H1 (cell line): ENCODE measurements at regions not wholly inside any gene's neighbourhood (a gene's known extent, or its start where the extent isn't known, plus 50 kb on each side); places are given as distances from the start of the nearest gene placed in this dataset.
A peak's percentile ranks its signal among the peaks of the same experiment; 100 is the strongest.

Experiments used
- CTCF ChIA-PET: fragments of 300-600 bp; sonication (Branson Sonifier 250); formaldehyde crosslinking; loops from one replicate; lab custom pipeline; 2021; ENCODE audit not compliant: partially characterized antibody; lab: Charles Lee
- POLR2A ChIA-PET: fragments of 300-600 bp; sonication (Branson Sonifier 250); formaldehyde crosslinking; loops from one replicate; lab custom pipeline; 2021; ENCODE audit warnings: inconsistent platforms; ENCODE audit not compliant: partially characterized antibody; lab: Charles Lee
- DNase-seq, 2 experiments: peaks; one replicate each; pipeline versions ENCODE4 v3.0.0 to v3.0.0-alpha.2; 2010 to 2022; ENCODE audit warnings: low spot score in 2 of 2, low read depth in 1 of 2, mixed read lengths in 1 of 2
- FAIRE-seq: peaks from 2 replicates; lab custom pipeline; 2011; peaks lifted over from hg19 to GRCh38; lab: Jason Lieb, UNC
- H2AFZ ChIP-seq: 2 replicates; pipeline ENCODE4 v1.8.1; 2012; ENCODE audit warnings: low read length, inconsistent platforms
- H2AK5ac ChIP-seq: 2 replicates; pipeline ENCODE4 v1.6.1; 2013; ENCODE audit warnings: low read depth, low read length
- H2BK120ac ChIP-seq: replicated peaks from 2 replicates; pipeline ENCODE3; 2013; ENCODE audit warnings: low read depth, low read length, inconsistent platforms
- H2BK12ac ChIP-seq: 2 replicates; pipeline ENCODE4 v1.6.1; 2013; ENCODE audit warnings: low read depth, low read length
- H2BK15ac ChIP-seq: 2 replicates; pipeline ENCODE4 v1.6.1; 2013; ENCODE audit warnings: low read length
- H2BK20ac ChIP-seq: 2 replicates; pipeline ENCODE4 v1.6.1; 2013; ENCODE audit warnings: low read length
- H2BK5ac ChIP-seq: 2 replicates; pipeline ENCODE4 v1.6.1; 2013; ENCODE audit warnings: low read depth, low read length
- H3K14ac ChIP-seq: 2 replicates; pipeline ENCODE4 v1.6.1; 2013; ENCODE audit warnings: inconsistent platforms; ENCODE audit not compliant: insufficient read length
- H3K18ac ChIP-seq: 2 replicates; pipeline ENCODE4 v1.6.1; 2013; ENCODE audit warnings: low read length; ENCODE audit errors: extremely low read depth
- H3K23ac ChIP-seq: 2 replicates; pipeline ENCODE4 v1.6.1; 2013; ENCODE audit warnings: inconsistent platforms; ENCODE audit not compliant: insufficient read length
- H3K23me2 ChIP-seq: 2 replicates; pipeline ENCODE4 v1.6.1; 2013; ENCODE audit warnings: low read depth, low read length
- H3K27ac ChIP-seq: 2 replicates; pipeline ENCODE4 v1.6.1; 2011; ENCODE audit warnings: low read depth, low read length, inconsistent platforms
- H3K27me3 ChIP-seq, 4 experiments: replicated peaks in 1 of 4; 1 replicate in 1 of 4; 2 replicates in 3 of 4; pipeline versions ENCODE4 v1.6.1 to v1.8.1; 2011 to 2013; ENCODE audit warnings: low read length in 3 of 4, mild to moderate bottlenecking in 3 of 4, inconsistent platforms in 2 of 4, mixed read lengths in 2 of 4, moderate library complexity in 1 of 4; ENCODE audit not compliant: control insufficient read depth in 3 of 4, insufficient read depth in 3 of 4; ENCODE audit errors: extremely low read depth in 1 of 4
- H3K36me3 ChIP-seq, 4 experiments: 2 replicates each; pipeline versions ENCODE4 v1.6.1 to v1.8.1; 2011 to 2013; ENCODE audit warnings: mild to moderate bottlenecking in 4 of 4, low read length in 3 of 4, moderate library complexity in 2 of 4, control low read depth in 1 of 4, inconsistent platforms in 1 of 4; ENCODE audit not compliant: insufficient read depth in 4 of 4, control insufficient read depth in 2 of 4
- H3K4ac ChIP-seq: replicated peaks from 2 replicates; pipeline ENCODE3; 2013; ENCODE audit warnings: low read length, low read depth, mixed read lengths, inconsistent platforms; ENCODE audit not compliant: insufficient read length
- H3K4me1 ChIP-seq, 4 experiments: replicated peaks in 1 of 4; 1 replicate in 1 of 4; 2 replicates in 3 of 4; pipeline versions ENCODE4 v1.6.1 to v1.8.1; 2011 to 2013; ENCODE audit warnings: low read length in 3 of 4, inconsistent platforms in 2 of 4, mixed read lengths in 1 of 4; ENCODE audit not compliant: insufficient read depth in 4 of 4, control insufficient read depth in 3 of 4
- H3K4me2 ChIP-seq, 2 experiments: 2 replicates each; pipeline versions ENCODE4 v1.6.1 to v1.8.1; 2011 to 2013; ENCODE audit warnings: low read depth in 2 of 2, low read length in 2 of 2, control low read depth in 1 of 2, inconsistent platforms in 1 of 2, mild to moderate bottlenecking in 1 of 2; ENCODE audit not compliant: insufficient read depth in 1 of 2
- H3K4me3 ChIP-seq, 4 experiments: fragments of 200-600, 300-600 bp in 1 of 4; sonication (generic), shearing (Covaris generic), sonication (Bioruptor Twin) in 1 of 4; 2 replicates each; pipeline versions ENCODE4 v1.5.1 to v1.8.1; 2011 to 2016; ENCODE audit warnings: low read length in 4 of 4, low read depth in 3 of 4, control low read depth in 2 of 4, inconsistent platforms in 2 of 4, mild to moderate bottlenecking in 2 of 4, mixed read lengths in 1 of 4, moderate library complexity in 1 of 4; ENCODE audit not compliant: insufficient read depth in 2 of 4; ENCODE audit errors: extremely low read depth in 1 of 4
- H3K56ac ChIP-seq: replicated peaks from 2 replicates; pipeline ENCODE3; 2013; ENCODE audit warnings: low read depth, mild to moderate bottlenecking, mixed read lengths, low read length, inconsistent platforms; ENCODE audit not compliant: insufficient read length
- H3K79me1 ChIP-seq: 2 replicates; pipeline ENCODE4 v1.6.1; 2013; ENCODE audit warnings: low read depth, low read length, control low read depth
- H3K79me2 ChIP-seq, 2 experiments: 2 replicates each; pipeline versions ENCODE4 v1.6.1 to v1.8.1; 2012 to 2013; ENCODE audit warnings: low read length in 2 of 2, mild to moderate bottlenecking in 2 of 2, inconsistent platforms in 1 of 2; ENCODE audit not compliant: insufficient read depth in 2 of 2, control insufficient read depth in 1 of 2
- H3K9ac ChIP-seq, 4 experiments: replicated peaks in 1 of 4; 1 replicate in 1 of 4; 2 replicates in 3 of 4; pipeline versions ENCODE4 v1.6.1 to v1.8.1; 2011 to 2013; ENCODE audit warnings: low read depth in 3 of 4, low read length in 3 of 4, control low read depth in 2 of 4, mild to moderate bottlenecking in 2 of 4, moderate library complexity in 2 of 4, inconsistent platforms in 1 of 4; ENCODE audit errors: extremely low read depth in 1 of 4
- H3K9me3 ChIP-seq, 2 experiments: 2 replicates each; pipeline versions ENCODE4 v1.6.1 to v1.8.1; 2012 to 2013; ENCODE audit warnings: mild to moderate bottlenecking in 2 of 2, moderate library complexity in 2 of 2, control low read depth in 1 of 2, inconsistent platforms in 1 of 2, low read depth in 1 of 2, low read length in 1 of 2, mixed read lengths in 1 of 2; ENCODE audit not compliant: insufficient read depth in 2 of 2
- H4K20me1 ChIP-seq, 2 experiments: replicated peaks in 1 of 2; 2 replicates each; pipeline versions ENCODE3 to v1.8.1; 2011 to 2013; ENCODE audit warnings: inconsistent platforms in 2 of 2, low read length in 2 of 2, mild to moderate bottlenecking in 1 of 2; ENCODE audit not compliant: insufficient read depth in 2 of 2, control insufficient read depth in 1 of 2
- H4K5ac ChIP-seq: 2 replicates; pipeline ENCODE4 v1.6.1; 2013; ENCODE audit warnings: low read length, low read depth, mixed read lengths, inconsistent platforms; ENCODE audit not compliant: insufficient read length
- H4K8ac ChIP-seq: 2 replicates; pipeline ENCODE4 v1.8.0; 2013; ENCODE audit warnings: mild to moderate bottlenecking, moderate library complexity, low read length, inconsistent platforms; ENCODE audit not compliant: insufficient read depth; ENCODE audit errors: extremely low read depth
- H4K91ac ChIP-seq: replicated peaks from 2 replicates; pipeline ENCODE3; 2013; ENCODE audit warnings: low read length, mixed read lengths, inconsistent platforms; ENCODE audit not compliant: insufficient read length
- HDAC2 ChIP-seq, 2 experiments: fragments of 300-600 bp in 1 of 2; sonication (generic) in 1 of 2; IDR thresholded peaks; 2 replicates each; pipeline ENCODE4 v1.6.1; 2011 to 2012; ENCODE audit warnings: low read depth in 2 of 2, low read length in 2 of 2, mild to moderate bottlenecking in 2 of 2, moderate library complexity in 2 of 2, borderline replicate concordance in 1 of 2, inconsistent platforms in 1 of 2
- WGBS, 2 experiments: shearing (Covaris generic) in 1 of 2; methylation state at CpG; one replicate each; pipeline versions ENCODE4 v1.1.6 to v1.1.7; 2013 to 2015; ENCODE audit warnings: low lambda C conversion rate in 2 of 2, mixed read lengths in 2 of 2, inconsistent platforms in 1 of 2, low coverage in 1 of 2, missing lambda C conversion rate in 1 of 2; ENCODE audit not compliant: insufficient replicate concordance in 2 of 2, insufficient coverage in 1 of 2, insufficient read length in 1 of 2; ENCODE audit errors: extremely low coverage in 1 of 2, missing lambda C conversion rate in 1 of 2; 5-methylcytosine and 5-hydroxymethylcytosine counted together

- CTCF ChIA-PET = no interaction called here
- Histone ChIP-seq H3K23me2 (no peaks in the 10 kb centered on the region), H3K23ac (no peak overlapping the region), H3K27me3 (no peaks in the 10 kb centered on the region), H3K56ac (no peak overlapping the region), H2BK20ac (no peak overlapping the region), H3K36me3 (no peaks in the 10 kb centered on the region), H3K4me2 (peak overlapping the region in 1 of 2 experiments; percentile 7; a peak in 1 of 4 replicates)
- POLR2A ChIA-PET = no interaction called here
- no peak for DNase-seq
- FAIRE-seq = no peak
- no CpG with 5 or more reads among the region's 1 CpG for WGBS, 2 experiments
- no peak for TF ChIP-seq HDAC2 (IDR thresholded peaks at IDR 0.05; ENCODE audit: borderline replicate concordance in 1 of 2, low read depth in 2 of 2, low read length in 2 of 2)
- TF ChIP-seq, all 59 proteins: peak for 0
- H2AK5ac ChIP-seq = no peak overlapping the region
- H2BK15ac ChIP-seq = no peak overlapping the region
- no peak overlapping the region for H3K9ac ChIP-seq
- H3K4ac ChIP-seq = no peak overlapping the region
- no peaks in the 10 kb centered on the region for H4K20me1 ChIP-seq
- no peak overlapping the region for H2BK5ac ChIP-seq
- no peak overlapping the region for H3K4me3 ChIP-seq
- no peak overlapping the region for H4K8ac ChIP-seq
- H2AFZ ChIP-seq = no peak overlapping the region
- H2BK120ac ChIP-seq = no peak overlapping the region
- H3K27ac ChIP-seq = no peak overlapping the region
- no peak overlapping the region for H3K14ac ChIP-seq
- no peaks in the 10 kb centered on the region for H3K79me1 ChIP-seq
- H3K9me3 ChIP-seq = no peaks in the 10 kb centered on the region
- no peak overlapping the region for H4K5ac ChIP-seq
- H4K91ac ChIP-seq = no peak overlapping the region
- no peak overlapping the region; the same call in 1 of the 2 replicates for H3K18ac ChIP-seq
- no peak overlapping the region for H2BK12ac ChIP-seq
- no peaks in the 10 kb centered on the region for H3K79me2 ChIP-seq
- H3K4me1 ChIP-seq = peaks cover 0 to 4% (median 4%) of the 10 kb centered on the region in 4 experiments; a peak in 4 of 7 replicates
These were observed 236.2 kb upstream of the MAGEB16 start for GRCh38 chrX:35561985-35562384.
